DND-41 (cell line): ENCODE measurements at regions not wholly inside any gene's neighbourhood (a gene's known extent, or its start where the extent isn't known, plus 50 kb on each side); places are given as distances from the start of the nearest gene placed in this dataset.

Experiments used
- ATAC-seq: fragments of 200-7000 bp; cut with Tn5 transposase; 3 replicates; pipeline ENCODE4 v1.9.1; 2021; ENCODE audit warnings: low read depth; ENCODE audit not compliant: insufficient read depth
- DNase-seq: peaks from one replicate; pipeline ENCODE4 v3.0.0-alpha.2; 2020
- H2AFZ ChIP-seq: 2 replicates; pipeline ENCODE4 v1.6.0; 2012; ENCODE audit warnings: low read depth, low read length
- H3K27ac ChIP-seq: 2 replicates; pipeline ENCODE4 v1.5.1; 2012; ENCODE audit warnings: low read length, inconsistent platforms
- H3K27me3 ChIP-seq: fragments of 200-600 bp; sonication (generic); 2 replicates; pipeline ENCODE4 v1.6.0; 2012; ENCODE audit warnings: low read length, mild to moderate bottlenecking, inconsistent platforms; ENCODE audit not compliant: insufficient read depth, poor library complexity
- H3K36me3 ChIP-seq: 2 replicates; pipeline ENCODE4 v1.5.1; 2012; ENCODE audit warnings: low read length, inconsistent platforms; ENCODE audit not compliant: insufficient read depth
- H3K4me1 ChIP-seq: 2 replicates; pipeline ENCODE4 v1.5.1; 2012; ENCODE audit warnings: mild to moderate bottlenecking, low read length; ENCODE audit not compliant: insufficient read depth
- H3K4me2 ChIP-seq: 2 replicates; pipeline ENCODE4 v1.6.0; 2012; ENCODE audit warnings: mild to moderate bottlenecking, moderate library complexity, low read length, inconsistent platforms; ENCODE audit not compliant: insufficient read depth
- H3K4me3 ChIP-seq, 2 experiments: fragments of 200-600 bp in 1 of 2; shearing (Covaris generic) in 1 of 2; 2 replicates each; pipeline ENCODE4 v1.5.1; 2012 to 2016; ENCODE audit warnings: inconsistent platforms in 2 of 2, low read length in 2 of 2, mild to moderate bottlenecking in 2 of 2, low read depth in 1 of 2, moderate library complexity in 1 of 2
- H3K79me2 ChIP-seq: 2 replicates; pipeline ENCODE4 v1.6.0; 2012; ENCODE audit warnings: low read length, inconsistent platforms; ENCODE audit not compliant: insufficient read depth
- H3K9ac ChIP-seq: 2 replicates; pipeline ENCODE4 v1.6.0; 2012; ENCODE audit warnings: low read depth, mild to moderate bottlenecking, inconsistent platforms, low read length, moderate library complexity
- H3K9me3 ChIP-seq: 2 replicates; pipeline ENCODE4 v1.5.1; 2012; ENCODE audit warnings: low read length, moderate library complexity, mild to moderate bottlenecking, inconsistent platforms; ENCODE audit not compliant: insufficient read depth, severe bottlenecking
- H4K20me1 ChIP-seq: 2 replicates; pipeline ENCODE4 v1.6.0; 2012; ENCODE audit warnings: low read length; ENCODE audit not compliant: insufficient read depth
- EZH2 ChIP-seq: IDR thresholded peaks from 3 replicates; pipeline ENCODE4 v1.6.1; 2012; ENCODE audit warnings: borderline replicate concordance, low read depth, mild to moderate bottlenecking, moderate library complexity, low read length, inconsistent platforms; ENCODE audit not compliant: severe bottlenecking
- TF ChIP-seq, protein P1 (sequence below): IDR thresholded peaks from 2 replicates; pipeline ENCODE4 v1.5.1; 2012; ENCODE audit warnings: borderline replicate concordance, low read length, moderate library complexity, mild to moderate bottlenecking; ENCODE audit not compliant: poor library complexity, severe bottlenecking; ENCODE audit errors: extremely low read depth

DNA sequence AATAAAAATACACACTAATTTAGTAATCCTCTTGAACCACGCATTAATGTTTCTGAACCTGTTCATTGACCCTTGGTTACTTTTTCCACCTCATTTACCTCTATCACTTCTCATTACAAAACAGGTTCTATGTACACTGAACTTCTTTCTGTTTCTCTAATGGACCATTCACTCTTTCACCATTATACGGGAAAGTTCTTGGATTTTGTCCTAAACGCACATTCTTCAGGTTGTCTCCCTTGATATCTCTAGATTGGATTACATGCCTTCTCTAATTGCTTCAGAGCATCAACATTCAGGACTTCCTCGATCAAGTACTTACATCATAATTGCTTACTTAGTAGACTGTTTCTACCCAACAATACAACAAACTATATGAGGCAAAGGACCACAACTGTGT lies 359.4 kb upstream of the FSTL5 start:
- Histone ChIP-seq H3K4me3 (no peak overlapping the region), H3K36me3 (no peaks in the 10 kb centered on the region), H4K20me1 (no peaks in the 10 kb centered on the region), H3K9me3 (no peaks in the 10 kb centered on the region), H3K4me1 (no peaks in the 10 kb centered on the region), H3K27me3 (no peaks in the 10 kb centered on the region), H2AFZ (no peak overlapping the region), H3K9ac (no peak overlapping the region), H3K79me2 (no peaks in the 10 kb centered on the region), H3K4me2 (no peak overlapping the region), H3K27ac (no peak overlapping the region)
- DNase-seq (no peak), ATAC-seq (no peak)
- TF ChIP-seq, protein P1, sequence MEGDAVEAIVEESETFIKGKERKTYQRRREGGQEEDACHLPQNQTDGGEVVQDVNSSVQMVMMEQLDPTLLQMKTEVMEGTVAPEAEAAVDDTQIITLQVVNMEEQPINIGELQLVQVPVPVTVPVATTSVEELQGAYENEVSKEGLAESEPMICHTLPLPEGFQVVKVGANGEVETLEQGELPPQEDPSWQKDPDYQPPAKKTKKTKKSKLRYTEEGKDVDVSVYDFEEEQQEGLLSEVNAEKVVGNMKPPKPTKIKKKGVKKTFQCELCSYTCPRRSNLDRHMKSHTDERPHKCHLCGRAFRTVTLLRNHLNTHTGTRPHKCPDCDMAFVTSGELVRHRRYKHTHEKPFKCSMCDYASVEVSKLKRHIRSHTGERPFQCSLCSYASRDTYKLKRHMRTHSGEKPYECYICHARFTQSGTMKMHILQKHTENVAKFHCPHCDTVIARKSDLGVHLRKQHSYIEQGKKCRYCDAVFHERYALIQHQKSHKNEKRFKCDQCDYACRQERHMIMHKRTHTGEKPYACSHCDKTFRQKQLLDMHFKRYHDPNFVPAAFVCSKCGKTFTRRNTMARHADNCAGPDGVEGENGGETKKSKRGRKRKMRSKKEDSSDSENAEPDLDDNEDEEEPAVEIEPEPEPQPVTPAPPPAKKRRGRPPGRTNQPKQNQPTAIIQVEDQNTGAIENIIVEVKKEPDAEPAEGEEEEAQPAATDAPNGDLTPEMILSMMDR, result no peak
- no peak for TF ChIP-seq EZH2

DNA sequence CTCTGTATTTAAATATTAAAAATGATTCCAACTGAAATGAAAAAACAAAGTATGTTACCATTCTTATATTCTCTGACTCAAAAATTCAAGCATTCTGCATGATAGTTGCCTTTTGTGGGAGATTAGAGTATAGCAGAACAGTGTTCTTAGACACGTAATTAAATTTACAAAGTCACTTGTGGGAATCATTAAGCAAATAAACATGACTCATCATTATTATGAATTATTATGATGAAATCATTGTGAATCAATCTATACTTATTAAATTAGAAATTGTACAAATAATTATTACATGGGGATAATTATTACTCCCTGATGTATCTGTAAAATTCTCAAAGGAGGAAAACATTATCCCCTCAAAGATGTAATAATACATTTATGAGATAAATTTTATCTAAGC lies 358.9 kb upstream of the FSTL5 start:
- Histone ChIP-seq H3K4me2 (no peak overlapping the region), H3K27ac (no peak overlapping the region), H3K36me3 (no peaks in the 10 kb centered on the region), H3K27me3 (no peaks in the 10 kb centered on the region), H3K4me1 (no peaks in the 10 kb centered on the region), H3K4me3 (no peak overlapping the region), H3K9me3 (no peaks in the 10 kb centered on the region), H3K9ac (no peak overlapping the region), H4K20me1 (no peaks in the 10 kb centered on the region), H3K79me2 (no peaks in the 10 kb centered on the region), H2AFZ (no peak overlapping the region)
- no peak for DNase-seq
- no peak for TF ChIP-seq EZH2
- TF ChIP-seq, protein P1, result no peak
- ATAC-seq, result no peak

DNA sequence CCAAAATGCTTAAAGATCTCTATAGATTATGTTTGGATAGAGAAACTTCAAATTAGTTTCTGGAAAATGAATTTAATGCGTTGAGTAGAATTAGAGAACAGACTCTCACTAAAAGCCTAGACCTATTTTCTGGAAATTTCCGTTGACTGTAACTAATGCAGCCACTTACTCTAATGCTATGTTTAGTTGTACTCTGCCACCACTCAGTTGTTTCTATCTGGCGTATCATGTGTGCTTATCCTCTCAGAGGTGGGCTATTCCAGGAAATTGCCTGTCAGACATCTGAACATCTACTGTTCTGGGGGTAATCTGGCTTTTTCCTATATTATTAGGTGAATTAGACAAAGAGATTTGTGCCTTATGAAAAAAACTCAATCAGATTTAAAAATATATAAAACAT lies 347.1 kb upstream of the FSTL5 start:
- no peaks in the 10 kb centered on the region for H3K27me3 ChIP-seq
- H3K27ac ChIP-seq, result no peak overlapping the region
- DNase-seq (no peak), ATAC-seq (no peak)
- TF ChIP-seq, protein P1, result no peak
- TF ChIP-seq EZH2, result no peak
- H3K4me1 ChIP-seq, result no peaks in the 10 kb centered on the region
- no peak overlapping the region for H3K4me2 ChIP-seq
- no peaks in the 10 kb centered on the region for H3K79me2 ChIP-seq
- H3K4me3 ChIP-seq, result no peak overlapping the region
- no peaks in the 10 kb centered on the region for H3K9me3 ChIP-seq
- no peaks in the 10 kb centered on the region for H4K20me1 ChIP-seq
- H3K36me3 ChIP-seq, result no peaks in the 10 kb centered on the region
- H3K9ac ChIP-seq, result no peak overlapping the region
- H2AFZ ChIP-seq, result no peak overlapping the region

DNA sequence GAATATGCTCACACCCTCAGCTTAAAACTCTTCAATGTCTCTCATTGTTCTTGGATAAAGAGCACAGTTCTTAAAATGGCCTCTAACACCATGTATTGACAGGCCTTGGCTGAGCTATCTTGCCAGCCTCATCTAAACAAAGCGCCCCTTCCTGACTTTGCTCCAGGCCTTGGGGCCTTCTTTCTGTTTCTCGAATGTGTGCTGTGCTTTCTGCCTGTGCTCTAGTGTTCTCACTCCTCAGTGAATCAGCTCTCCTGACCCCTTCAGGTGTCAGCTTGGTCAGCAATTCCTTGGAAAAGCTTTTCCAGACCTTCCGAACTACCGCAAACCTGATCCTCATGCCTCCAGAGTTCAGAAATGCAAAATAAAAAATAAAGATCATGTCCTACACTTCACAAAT lies 346.3 kb upstream of the FSTL5 start:
- TF ChIP-seq, protein P1, result no peak
- TF ChIP-seq EZH2, result no peak
- Histone ChIP-seq H3K27ac (no peak overlapping the region), H3K4me2 (no peak overlapping the region), H3K27me3 (no peaks in the 10 kb centered on the region), H3K4me3 (no peak overlapping the region), H4K20me1 (no peaks in the 10 kb centered on the region), H3K79me2 (no peaks in the 10 kb centered on the region), H3K9ac (no peak overlapping the region), H3K9me3 (no peaks in the 10 kb centered on the region), H2AFZ (no peak overlapping the region), H3K36me3 (no peaks in the 10 kb centered on the region), H3K4me1 (no peaks in the 10 kb centered on the region)
- DNase-seq (no peak), ATAC-seq (no peak)
